ENCODE measurements at regions not wholly inside any gene's neighbourhood (a gene's known extent, or its start where the extent isn't known, plus 50 kb on each side); places are given as distances from the start of the nearest gene placed in this dataset.

GRCh38 chr2:38427054-38427453 lies 50.0 kb upstream of the ATL2 start:
- TF ChIP-seq CTCF (conservative IDR thresholded peaks at IDR 0.05) (no peak), EZH2 (IDR thresholded peaks at IDR 0.05; ENCODE audit: low read depth) (no peak)

Data from PC-9 (cell line).